ENCODE measurements at regions not wholly inside any gene's neighbourhood (a gene's known extent, or its start where the extent isn't known, plus 50 kb on each side); places are given as distances from the start of the nearest gene placed in this dataset.

GRCh38 chr1:232301246-232301645 lies 328.7 kb downstream of the SIPA1L2 start:
- no peak for TF ChIP-seq PKNOX1 (IDR thresholded peaks at IDR 0.05)
- no peak for TF ChIP-seq HDGF (IDR thresholded peaks at IDR 0.05; ENCODE audit: borderline replicate concordance)
- no peak for TF ChIP-seq FOXM1 (IDR thresholded peaks at IDR 0.05; ENCODE audit: borderline replicate concordance)
- no peak for TF ChIP-seq BHLHE40 (IDR thresholded peaks at IDR 0.05; ENCODE audit: borderline replicate concordance)
- TF ChIP-seq ELF4 (IDR thresholded peaks at IDR 0.05), result no peak
- TF ChIP-seq SUZ12 (IDR thresholded peaks at IDR 0.05), result no peak
- no peak for TF ChIP-seq SP1 (IDR thresholded peaks at IDR 0.05)
- no peak for TF ChIP-seq LEF1 (IDR thresholded peaks at IDR 0.05; ENCODE audit: borderline replicate concordance)
